NCI-H146 (cell line): ENCODE measurements at regions not wholly inside any gene's neighbourhood (a gene's known extent, or its start where the extent isn't known, plus 50 kb on each side); places are given as distances from the start of the nearest gene placed in this dataset.
"Not testable (repeated sequence)": the region's sequence is repeated elsewhere in the genome, so short reads cannot be mapped to it uniquely, and the experiment has no call there.

Experiments
- DNase-seq: peaks from one replicate; lab custom pipeline; 2025; lab: John Stamatoyannopoulos, UW

DNA sequence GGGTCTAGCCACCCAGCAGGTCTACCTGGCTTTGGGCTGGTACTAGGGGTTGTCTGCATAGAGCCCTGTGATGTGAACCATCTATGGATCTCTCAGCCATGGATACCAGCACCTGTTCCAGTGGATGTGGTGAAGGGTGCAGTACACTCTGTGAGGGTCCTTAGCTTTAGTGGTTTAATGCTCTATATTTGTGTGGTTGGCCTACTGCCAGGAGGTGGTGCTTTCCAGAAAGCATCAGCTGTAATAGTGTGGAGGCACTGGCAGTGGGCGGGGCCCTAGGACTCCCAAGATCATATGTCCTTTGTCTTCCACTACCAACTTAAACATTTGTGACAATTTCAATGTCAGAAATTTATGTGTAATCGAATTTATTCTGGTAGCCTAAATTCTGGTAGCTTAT is 1065.1 kb downstream of the RPIA start:
- DNase-seq, result not testable (repeated sequence)

DNA sequence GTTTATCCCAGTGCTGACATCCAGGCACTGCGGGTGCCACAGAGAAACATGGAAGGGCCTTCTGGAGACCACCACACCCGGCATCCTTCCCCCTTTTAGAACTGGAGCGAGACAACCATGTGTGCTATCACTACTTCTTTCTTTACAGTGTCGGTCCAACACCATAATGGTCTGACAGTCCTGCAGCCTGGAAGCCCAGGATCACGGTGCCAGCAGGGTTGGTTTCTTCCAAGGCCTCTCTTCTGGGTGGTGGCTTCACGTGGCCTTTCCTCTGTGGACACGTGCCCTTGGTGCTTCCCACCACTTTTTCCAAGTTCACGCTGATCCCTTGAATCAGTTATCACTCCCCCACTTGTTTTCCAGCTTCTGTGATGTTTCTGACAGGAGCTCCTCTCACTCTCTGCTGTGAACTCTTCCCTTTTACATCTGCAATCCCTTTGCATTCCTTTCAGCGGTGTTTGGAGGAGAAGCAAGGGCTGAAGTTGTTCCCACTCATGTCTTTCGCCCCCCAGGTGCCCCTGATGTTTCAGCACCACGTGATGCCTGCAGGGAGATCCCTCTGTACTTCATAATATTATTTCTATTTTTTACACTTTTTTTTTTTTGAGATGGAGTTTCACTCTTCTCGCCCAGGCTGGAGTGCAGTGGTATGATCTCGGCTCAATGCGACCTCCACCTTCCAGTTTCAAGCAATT is 1067.0 kb downstream of the RPIA start:
- DNase-seq, result not testable (repeated sequence)

DNA sequence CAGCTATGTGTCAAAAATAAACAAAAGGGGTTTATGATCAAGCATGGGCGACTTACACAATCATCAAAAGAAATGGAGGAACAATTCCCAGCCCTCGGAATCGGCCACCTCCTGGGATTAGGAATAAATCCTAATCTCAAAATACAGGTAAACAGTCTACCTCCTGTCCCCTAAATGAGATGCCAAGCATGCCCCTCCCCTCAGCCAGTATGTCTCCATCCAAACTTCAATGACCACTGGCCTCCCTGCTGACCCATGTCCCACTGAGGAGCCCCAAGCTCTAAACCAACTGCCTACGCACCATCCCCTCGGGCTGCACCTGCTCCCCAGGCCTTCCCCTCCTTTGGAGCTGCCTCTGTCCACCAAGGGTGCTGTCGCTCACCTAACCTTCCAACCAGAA is 1069.3 kb downstream of the RPIA start:
- DNase-seq, result not testable (repeated sequence)

DNA sequence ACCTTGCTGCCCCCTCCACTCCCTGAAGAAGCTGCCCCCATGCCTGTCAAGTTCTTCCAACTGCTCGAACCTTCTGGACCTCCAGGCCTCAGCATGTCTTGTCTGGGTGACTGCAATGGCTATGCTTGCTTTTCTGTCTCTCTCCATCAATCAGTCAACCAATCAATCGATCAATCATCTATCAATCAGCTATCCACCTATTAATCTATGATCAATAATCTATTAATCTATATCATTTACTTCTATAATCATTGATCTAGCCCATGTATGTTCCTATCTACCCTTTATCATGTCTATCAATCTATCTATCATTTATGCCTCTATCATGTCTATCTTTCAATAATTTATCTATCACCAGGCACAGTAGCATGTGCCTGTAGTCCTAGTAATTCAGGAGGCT is 1069.7 kb downstream of the RPIA start:
- not testable (repeated sequence) for DNase-seq

DNA sequence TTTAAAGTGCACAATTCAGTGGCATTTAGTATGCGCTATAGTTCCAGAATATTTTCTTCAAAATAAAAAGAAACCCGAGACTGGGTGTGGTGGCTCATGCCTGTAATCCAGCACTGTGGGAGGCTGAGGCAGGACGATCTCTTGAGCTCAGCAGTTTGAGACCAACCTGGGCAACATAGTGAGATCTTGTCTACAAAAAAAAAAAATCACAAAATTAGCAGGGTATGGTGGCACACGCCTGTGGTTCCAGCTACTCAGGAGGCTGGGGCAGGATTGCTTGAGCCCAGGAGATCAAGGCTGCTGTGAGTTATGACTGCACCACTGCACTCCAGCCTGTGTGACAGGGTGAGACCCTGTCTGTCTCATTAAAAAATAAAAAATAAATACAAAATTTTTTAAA is 1070.4 kb downstream of the RPIA start:
- not testable (repeated sequence) for DNase-seq

DNA sequence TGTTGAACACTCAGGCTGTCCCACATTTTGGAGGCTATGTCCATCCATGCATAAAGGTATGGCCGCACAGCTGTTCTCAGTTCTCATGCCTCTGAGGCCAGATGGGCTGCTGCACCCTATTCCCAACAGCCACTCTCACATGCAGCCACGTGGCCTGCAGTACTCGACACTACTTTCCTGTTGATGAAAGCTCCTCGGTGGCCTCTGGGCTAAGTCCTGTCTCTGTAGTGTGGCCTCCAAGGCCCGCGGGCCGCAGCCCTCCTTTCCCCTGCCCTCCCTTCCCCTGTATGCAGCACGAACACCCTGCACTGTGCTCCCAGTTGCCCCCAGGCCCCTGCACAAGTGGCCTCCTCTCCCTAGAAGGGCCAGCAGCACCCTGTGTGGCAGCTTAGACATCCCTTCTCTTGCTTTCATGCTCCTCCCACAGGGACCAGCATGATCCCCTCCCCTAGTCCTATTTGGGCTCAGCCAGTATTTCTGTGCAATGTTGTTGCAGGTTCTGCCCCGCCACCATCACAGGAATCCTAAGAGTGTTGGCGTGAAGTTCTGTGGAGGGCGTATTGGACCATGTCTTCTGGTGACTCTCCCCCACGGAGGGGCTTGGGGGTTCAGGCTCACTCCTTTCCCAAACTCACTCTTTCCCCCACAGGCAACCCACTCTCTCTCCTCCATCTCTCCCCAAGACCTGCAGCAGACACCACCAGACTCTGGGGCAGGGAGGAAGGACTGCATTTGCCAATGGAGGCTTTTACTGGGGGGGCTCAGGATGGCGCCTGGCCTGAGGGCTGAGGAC is 1071.2 kb downstream of the RPIA start:
- not testable (repeated sequence) for DNase-seq

DNA sequence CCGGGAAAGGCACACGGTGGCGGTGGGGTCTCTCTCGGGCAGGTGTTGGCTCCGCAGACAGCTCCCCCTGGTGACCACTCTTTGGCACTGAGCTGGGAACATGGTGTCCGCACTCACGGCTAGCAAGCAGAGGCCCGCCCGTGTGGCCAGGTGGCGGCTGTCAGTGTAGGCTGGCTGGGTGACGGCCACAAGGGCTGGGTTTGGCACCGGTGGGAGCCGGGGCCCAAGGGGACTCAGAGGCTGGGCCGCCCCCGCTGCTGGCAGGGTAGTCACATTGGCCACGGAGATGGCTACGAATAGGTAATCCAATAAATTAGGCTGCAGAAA is 1071.7 kb downstream of the RPIA start:
- DNase-seq, result no peak

DNA sequence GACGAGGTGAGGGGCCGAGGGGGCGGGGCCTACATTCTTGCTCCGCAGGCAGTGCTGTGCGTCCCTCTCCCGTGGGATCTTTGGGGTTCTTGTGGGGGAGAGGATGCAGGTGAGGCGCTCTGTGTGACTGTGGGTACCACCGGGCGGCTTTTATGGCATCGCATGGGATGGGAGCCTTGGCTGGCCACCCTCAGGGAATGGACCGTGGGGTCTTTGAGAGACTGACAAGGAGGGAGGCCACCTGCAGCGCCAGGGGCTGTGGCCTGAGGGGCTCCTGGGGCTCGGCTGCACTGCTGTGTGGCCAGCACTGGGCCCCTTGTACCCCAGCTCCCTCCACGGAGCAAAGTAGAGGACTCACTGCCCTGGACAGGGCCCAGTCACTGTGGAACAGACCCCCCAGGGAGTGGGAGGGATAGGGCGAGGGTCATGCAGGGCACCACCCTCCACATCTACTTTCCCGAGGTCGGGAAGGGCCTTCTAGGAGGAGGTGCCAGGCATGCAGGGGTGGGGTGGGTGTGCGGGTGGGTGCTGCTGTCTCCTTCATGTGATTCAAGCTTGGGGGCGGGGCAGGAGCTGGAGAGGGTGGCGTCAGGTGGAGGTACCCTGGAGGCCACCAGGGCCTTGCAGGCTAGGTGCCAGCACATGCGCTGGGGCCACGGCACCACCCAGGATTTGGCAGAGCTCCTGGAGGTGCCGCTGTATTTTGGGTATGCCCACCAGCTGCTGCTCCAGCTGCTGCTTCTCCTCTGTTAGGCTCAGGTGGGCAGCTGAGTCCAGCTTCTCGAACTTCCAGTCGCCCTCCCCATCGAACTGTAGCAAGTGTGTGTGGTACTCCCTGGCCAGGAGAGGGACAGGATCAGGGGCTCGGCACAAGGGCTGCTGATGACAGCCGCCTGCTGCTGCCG is 1072.4 kb downstream of the RPIA start:
- no peak for DNase-seq

DNA sequence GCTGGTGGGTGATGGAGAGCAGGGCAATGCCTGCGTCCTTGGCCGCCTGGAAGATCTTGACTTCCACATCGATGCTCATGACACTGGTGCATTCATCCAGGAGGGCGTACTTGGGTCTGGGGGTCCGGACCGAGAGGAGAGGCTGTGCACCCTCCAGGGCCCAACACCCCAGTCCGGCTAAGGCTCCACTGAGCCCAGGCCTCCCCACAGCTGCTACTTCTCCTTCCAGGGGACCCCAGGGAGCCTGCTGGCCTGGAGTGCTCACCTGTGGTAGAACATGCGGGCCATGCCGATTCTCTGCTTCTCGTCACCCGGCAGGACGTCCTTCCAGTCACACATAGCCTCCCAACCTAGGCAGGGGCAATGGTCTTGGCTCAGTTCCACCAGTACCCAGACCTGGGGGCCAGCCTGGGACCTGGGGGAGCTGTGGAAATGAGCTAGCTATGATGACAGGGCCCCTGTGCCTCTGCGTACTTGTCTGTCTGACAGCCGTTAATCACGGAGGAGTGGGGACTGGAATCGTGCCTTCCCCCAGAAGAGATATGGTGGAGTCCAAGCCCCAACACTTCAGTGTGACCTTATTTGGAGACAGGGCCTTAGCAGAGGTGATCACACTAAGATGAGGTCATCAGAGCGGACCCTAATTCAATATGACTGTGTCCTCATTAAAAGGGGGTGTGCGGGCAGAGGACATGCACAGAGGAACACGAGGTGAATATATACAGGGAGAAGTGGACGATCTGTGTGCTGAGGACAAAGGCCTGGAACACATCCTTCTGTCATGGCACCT is 1073.3 kb downstream of the RPIA start:
- not testable (repeated sequence) for DNase-seq

DNA sequence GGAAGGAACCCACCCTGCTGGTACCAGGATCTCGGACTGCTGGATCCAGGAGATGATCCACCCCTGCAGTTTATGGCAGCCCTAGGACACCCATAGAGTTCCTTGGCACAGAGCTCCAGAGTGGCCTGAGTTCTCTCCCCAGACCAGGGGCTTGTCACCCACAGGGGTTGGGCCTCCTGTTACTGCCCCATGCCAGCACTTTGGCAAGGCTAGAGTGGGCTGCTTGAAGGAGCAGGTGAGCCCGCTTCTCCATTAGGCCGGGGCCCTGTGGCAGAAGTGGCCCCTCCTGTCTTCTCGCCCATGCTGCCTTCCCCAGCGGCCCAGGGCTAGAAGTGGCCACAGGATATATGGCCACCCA is 1073.9 kb downstream of the RPIA start:
- DNase-seq, result not testable (repeated sequence)

DNA sequence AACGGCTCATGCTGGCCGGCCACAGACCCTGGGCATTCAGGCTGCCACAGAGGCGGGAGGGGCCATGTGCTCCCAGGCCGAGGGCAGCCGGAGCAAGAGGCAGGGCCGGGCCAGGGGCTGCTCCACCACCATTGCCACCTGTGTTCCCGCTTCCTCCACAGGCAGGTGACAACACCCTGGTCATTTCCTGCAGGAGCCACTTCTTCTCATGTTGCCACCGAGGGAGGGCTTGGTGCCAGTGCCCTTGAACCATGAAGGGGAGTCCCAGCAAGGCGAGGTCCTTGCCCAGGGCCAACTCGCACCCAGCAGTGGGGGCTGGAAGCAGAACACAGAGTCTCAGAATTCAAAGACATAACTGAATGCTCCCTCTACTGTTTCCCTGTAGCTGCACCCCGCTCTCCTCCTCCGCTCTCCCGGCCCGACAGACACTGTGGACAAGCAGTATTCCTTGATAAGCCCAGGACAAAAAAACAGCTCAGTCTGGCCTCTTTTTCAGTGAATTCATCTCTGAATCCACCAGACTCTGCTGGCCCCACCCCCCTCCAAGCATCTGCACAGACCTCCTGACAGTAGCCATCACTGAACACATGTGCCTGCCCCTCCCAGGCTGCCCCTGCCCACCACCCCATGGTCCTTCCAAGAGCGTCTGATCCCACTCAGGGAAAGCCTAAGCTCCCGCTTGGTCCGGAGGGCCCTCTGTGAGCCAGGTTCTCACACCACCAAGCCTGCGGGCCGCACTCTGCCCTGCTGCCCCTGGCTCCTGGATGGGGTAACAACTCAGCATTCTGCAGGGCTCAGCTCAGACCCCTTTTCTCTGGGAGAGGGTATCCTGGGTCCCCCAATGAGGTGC is 1074.9 kb downstream of the RPIA start:
- not testable (repeated sequence) for DNase-seq

DNA sequence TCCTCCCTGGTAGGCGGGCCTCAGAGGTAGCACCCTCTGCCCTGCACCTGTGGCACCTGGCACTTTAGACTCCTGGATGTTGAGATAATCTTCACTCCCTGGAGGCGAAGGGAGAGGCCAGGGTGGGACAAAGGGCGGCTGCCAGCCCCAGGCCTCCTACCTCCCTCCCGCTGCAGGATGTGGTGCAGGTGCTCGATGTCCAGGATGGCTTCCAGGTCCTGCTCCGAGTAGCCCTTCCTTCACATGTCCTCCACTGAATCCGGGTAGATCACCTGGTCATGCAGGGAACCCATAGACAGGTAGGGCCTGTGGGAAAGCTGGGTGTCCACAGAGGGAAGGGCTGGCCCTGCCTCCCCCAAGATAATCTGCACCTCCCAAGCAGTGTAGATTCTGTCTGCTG is 1075.6 kb downstream of the RPIA start:
- not testable (repeated sequence) for DNase-seq

DNA sequence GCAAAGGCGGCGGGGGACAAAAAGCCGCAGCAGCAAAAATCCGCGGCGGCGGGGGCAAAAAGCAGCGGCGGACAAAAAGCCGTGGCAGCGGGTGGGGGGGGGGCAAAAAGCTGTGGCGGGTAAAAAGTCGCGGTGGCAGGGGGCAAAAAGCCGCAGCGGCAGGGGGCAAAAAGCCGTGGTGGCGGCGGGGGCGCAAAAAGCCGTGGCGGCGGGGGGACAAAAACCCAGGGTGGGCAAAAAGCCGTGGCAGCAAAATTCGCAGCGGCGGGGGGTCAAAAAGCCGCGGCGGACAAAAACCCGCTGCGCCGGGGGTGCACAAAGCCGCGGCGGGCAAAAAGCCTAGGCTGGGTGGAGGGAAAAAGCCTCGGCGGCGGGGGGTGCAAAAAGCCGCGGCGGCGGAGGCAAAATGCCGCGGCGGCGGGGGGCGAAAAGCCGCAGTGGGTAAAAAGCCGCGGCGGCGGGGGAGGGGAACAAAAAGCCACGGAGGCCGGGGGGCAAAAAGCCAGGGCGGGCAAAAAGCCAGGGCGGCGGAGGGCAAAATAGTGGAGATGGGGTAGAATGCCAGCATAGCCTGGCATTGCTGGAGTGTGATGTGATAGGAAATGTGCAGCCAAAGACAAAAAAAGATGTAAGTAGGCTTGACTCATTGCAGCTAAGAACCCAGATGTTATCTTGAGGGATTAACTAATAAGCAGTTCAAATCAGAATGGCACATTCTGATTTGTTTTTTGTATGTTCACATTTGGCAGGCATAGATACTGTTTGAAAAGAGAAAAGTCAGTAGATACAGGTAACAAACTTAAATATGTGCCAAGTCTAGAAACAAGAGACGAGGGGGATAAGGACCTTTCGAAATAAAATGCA is 1076.3 kb downstream of the RPIA start:
- DNase-seq, result no peak

DNA sequence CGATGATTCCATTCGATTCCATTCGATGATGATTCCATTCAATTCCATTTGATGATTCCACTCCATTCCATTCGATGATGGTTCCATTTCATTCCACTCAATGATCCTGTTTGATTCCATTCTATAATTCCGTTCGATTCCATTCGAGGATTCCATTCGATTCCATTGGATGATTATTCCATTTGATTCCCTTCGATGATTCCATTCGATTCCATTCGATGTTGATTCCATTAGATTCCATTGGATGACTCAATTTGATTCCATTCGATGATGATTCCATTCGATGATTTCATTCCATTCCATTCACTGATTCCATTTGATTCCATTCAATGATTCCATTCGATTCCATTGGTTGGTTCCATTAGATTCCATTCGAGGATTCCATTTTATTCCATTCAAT is 1084.4 kb downstream of the RPIA start:
- no peak for DNase-seq

DNA sequence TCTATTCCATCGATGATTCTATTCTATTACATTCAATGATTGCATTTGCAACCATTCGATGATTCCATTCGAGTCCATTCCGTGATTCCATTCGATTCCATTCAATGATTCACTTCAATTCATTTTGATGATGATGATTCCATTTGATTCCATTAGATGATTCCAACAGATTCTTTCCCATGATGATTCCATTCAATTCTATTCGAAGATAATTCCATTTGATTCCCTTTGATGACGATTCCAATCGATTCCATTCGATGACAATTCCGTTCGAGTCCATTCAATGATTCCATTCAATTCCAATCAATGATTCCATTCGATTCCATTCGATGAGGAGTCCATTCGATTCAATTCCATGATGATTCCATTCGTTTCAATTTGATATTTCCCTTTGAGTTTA is 1088.8 kb downstream of the RPIA start:
- DNase-seq, result no peak

DNA sequence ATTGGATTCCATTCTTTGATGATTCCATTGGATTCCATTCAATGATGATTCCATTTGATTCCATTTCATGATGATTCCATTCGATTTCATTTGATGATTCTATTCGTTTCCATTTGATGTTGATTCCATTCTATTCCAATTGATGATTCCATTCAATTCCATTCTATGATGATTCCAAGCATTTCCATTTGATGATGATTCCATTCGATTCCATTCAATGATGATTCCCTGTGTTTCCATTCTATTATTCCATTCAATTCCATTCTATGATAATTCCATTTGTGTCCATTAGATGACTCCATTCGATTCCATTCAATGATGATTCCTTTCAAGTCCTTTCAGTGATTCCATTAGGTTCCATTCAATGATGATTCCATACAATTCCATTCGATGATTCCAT is 1090.5 kb downstream of the RPIA start:
- no peak for DNase-seq

DNA sequence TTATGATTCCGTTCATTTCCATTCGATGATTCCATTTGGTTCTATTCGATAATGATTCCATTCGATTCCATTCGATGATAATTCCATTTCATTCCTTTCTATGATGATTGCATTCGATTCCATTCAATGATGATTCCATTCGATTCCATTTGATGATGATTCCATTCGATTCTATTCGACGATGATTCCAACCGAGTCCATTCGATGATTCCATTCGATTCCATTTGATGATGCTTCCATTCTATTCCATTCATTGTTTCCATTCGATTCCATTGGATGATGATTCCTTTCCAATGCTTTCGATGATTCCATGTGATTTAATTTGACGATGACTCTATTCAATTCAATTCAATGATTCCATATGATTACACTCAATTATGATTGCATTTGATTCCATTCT is 1093.5 kb downstream of the RPIA start:
- DNase-seq, result no peak

DNA sequence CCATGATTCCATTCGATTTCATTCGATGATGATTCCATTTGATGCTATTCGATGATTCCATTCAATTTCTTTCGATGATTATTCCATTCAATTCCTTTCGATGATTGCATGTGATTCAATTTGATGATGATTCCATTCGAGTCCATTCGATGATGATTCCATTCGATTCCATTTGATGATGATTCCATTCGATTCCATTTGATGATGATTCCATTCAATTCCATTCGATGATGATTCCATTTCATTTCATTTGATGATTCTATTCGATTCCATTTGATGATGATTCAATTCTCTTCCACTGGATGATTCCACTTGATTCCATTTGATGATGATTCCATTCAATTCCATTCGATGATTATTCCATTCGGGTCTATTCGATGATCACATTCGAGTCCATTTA is 1094.1 kb downstream of the RPIA start:
- not testable (repeated sequence) for DNase-seq

DNA sequence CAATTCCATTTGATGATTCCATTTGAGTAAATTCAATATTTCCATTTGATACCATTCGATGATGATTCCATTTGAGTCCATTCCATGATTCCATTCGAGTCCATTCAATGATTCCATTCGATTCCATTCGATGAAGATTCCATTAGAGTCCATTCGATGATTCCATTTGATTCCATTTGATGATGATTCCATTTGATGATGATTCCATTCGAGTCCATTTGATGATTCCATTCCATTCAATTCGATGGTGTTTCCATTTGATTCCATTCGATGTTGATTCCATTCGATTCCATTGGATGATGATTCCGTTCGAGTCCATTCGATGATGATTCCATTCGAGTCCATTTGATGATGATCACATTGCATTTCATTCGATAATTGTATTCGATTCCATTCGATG is 1095.2 kb downstream of the RPIA start:
- not testable (repeated sequence) for DNase-seq

DNA sequence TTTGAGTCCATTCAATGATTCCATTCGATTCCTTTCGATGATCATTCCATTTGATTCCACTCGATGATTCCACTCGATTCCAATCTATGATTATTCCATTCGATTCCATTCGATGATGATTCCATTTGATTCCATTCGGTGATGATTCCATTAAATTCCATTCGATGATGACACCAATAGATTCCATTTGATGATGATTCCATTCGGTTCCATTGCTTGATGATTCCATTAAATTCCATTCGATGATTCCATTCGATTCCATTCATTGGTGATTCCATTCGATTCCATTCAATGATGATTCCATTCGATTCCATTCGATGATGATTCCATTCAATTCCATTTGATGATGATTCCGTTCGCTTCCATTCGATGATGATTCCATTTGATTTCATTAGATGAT is 1104.1 kb downstream of the RPIA start:
- DNase-seq, result not testable (repeated sequence)
